Fibroblast of lung (primary cell): ENCODE measurements at regions not wholly inside any gene's neighbourhood (a gene's known extent, or its start where the extent isn't known, plus 50 kb on each side); places are given as distances from the start of the nearest gene placed in this dataset.

ENCODE experiments used
- DNase-seq, 2 donors: peaks; one replicate each; pipeline versions ENCODE4 v3.0.0 to v3.0.0-alpha.2; 2010; ENCODE audit warnings: low read depth in 2 of 2
- H2AFZ ChIP-seq: 2 replicates; pipeline ENCODE4 v1.5.1; 2012; ENCODE audit warnings: low read length, control low read depth, inconsistent platforms
- H3K27ac ChIP-seq: 2 replicates; pipeline ENCODE4 v1.5.1; 2011; ENCODE audit warnings: low read length, control low read depth; ENCODE audit not compliant: insufficient read depth
- H3K27me3 ChIP-seq: 2 replicates; pipeline ENCODE4 v1.5.1; 2011; ENCODE audit warnings: mild to moderate bottlenecking, low read length; ENCODE audit not compliant: control insufficient read depth, insufficient read depth
- H3K36me3 ChIP-seq: 2 replicates; pipeline ENCODE4 v1.5.1; 2011; ENCODE audit warnings: low read length; ENCODE audit not compliant: control insufficient read depth, insufficient read depth
- H3K4me1 ChIP-seq: 2 replicates; pipeline ENCODE4 v1.5.1; 2011; ENCODE audit warnings: low read length; ENCODE audit not compliant: control insufficient read depth, insufficient read depth; ENCODE audit errors: extremely low read depth
- H3K4me2 ChIP-seq: 2 replicates; pipeline ENCODE4 v1.5.1; 2011; ENCODE audit warnings: low read length, control low read depth; ENCODE audit not compliant: insufficient read depth; ENCODE audit errors: extremely low read depth
- H3K4me3 ChIP-seq, 4 experiments: fragments of 200-600 bp in 1 of 4; sonication (generic) in 1 of 4; replicated peaks in 1 of 4; 2 replicates each; pipeline ENCODE4 v1.5.1; 2011 to 2016; ENCODE audit warnings: low read length in 4 of 4, low read depth in 3 of 4, mild to moderate bottlenecking in 3 of 4, control low read depth in 2 of 4, inconsistent platforms in 1 of 4, mixed read lengths in 1 of 4; ENCODE audit not compliant: insufficient read depth in 1 of 4; ENCODE audit errors: control extremely low read depth in 1 of 4
- H3K79me2 ChIP-seq: 2 replicates; pipeline ENCODE4 v1.5.1; 2012; ENCODE audit warnings: mild to moderate bottlenecking, low read length, inconsistent platforms; ENCODE audit not compliant: control insufficient read depth, insufficient read depth
- H3K9ac ChIP-seq: 2 replicates; pipeline ENCODE4 v1.5.1; 2011; ENCODE audit warnings: mild to moderate bottlenecking, low read length, control low read depth; ENCODE audit not compliant: insufficient read depth
- H3K9me3 ChIP-seq: 2 replicates; pipeline ENCODE4 v1.5.1; 2012; ENCODE audit warnings: low read depth, low read length; ENCODE audit not compliant: control insufficient read depth, insufficient read depth
- H4K20me1 ChIP-seq: 2 replicates; pipeline ENCODE4 v1.5.1; 2011; ENCODE audit warnings: low read length; ENCODE audit not compliant: control insufficient read depth, insufficient read depth; ENCODE audit errors: extremely low read depth
- CTCF ChIP-seq, 2 donors: IDR thresholded peaks in 1 of 2; conservative IDR thresholded peaks in 1 of 2; 1 replicate in 1 of 2; 2 replicates in 1 of 2; pipeline ENCODE4 v1.5.1; 2011 to 2012; ENCODE audit warnings: low read length in 2 of 2, control low read depth in 1 of 2, inconsistent platforms in 1 of 2, low read depth in 1 of 2, mild to moderate bottlenecking in 1 of 2
- EZH2 ChIP-seq: IDR thresholded peaks from 2 replicates; pipeline ENCODE4 v1.5.1; 2012; ENCODE audit warnings: low read length, control low read depth, mild to moderate bottlenecking; ENCODE audit errors: missing control alignments

- no peaks in the 10 kb centered on the region for H3K36me3 ChIP-seq
- no peak overlapping the region for H3K4me3 ChIP-seq
- TF ChIP-seq CTCF (conservative IDR thresholded peaks at IDR 0.05 in 1 of 2, IDR thresholded peaks at IDR 0.05 in 1 of 2; ENCODE audit: low read depth in 1 of 2, low read length in 2 of 2) = no peak
- no peak for TF ChIP-seq EZH2
- H4K20me1 ChIP-seq = no peaks in the 10 kb centered on the region
- H2AFZ ChIP-seq = no peak overlapping the region
- H3K9ac ChIP-seq = no peak overlapping the region
- no peak overlapping the region for H3K27ac ChIP-seq
- no peak overlapping the region for H3K4me2 ChIP-seq
- no peaks in the 10 kb centered on the region for H3K79me2 ChIP-seq
- H3K4me1 ChIP-seq = no peaks in the 10 kb centered on the region
- H3K9me3 ChIP-seq = no peaks in the 10 kb centered on the region
- no peaks in the 10 kb centered on the region for H3K27me3 ChIP-seq
- peak in 1 of 2 donors; percentile 16 for DNase-seq
Observed at GRCh38 chr4:20532116-20532790, 168.0 kb upstream of the PACRGL start.

DNA sequence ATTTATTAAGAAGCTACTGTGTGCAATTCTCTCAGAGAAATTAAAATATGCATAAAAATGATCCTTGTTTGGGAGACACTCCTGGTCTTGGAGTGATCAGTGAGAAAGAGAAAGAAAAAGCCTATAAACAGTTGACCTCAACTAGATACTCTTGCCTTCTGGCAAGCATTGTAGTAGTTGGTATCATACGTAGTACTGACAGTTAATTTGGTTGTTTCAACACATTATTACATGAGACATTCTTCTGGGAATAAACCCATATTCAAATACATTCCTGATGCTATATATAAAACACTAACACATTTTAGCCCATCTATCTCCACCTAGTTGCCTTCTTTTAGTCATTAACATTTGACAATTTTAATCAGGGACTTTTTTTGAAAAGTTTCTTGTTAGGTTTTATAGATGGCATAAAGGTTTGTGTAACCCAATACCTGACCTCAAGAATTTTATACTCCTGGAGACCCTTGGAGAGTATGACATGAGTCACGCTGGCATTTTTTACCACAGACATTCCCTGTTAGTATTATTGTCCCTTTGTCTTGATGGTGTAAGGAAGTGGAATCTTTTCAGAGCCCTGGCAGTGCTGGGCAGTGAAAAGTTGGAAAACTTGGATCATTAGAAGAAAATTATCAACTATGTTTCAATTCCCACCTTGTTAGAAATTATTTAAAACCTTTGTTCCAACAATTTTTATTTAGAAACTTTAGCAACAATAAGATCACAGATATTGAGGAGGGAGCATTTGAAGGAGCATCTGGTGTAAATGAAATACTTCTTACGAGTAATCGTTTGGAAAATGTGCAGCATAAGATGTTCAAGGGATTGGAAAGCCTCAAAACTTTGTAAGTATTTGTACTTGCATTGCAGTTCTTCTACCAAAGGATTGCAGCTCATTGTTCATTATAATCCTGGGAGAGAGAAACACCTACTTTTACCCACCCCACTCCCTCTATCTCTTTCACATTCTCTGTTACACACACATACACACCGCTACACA lies 167.1 kb upstream of the PACRGL start:
- peak; percentile 63 to 74 for DNase-seq
- TF ChIP-seq EZH2 (no peak), CTCF (conservative IDR thresholded peaks at IDR 0.05 in 1 of 2, IDR thresholded peaks at IDR 0.05 in 1 of 2; ENCODE audit: low read depth in 1 of 2, low read length in 2 of 2) (no peak)
- no peak overlapping the region for H3K4me2 ChIP-seq
- no peaks in the 10 kb centered on the region for H4K20me1 ChIP-seq
- no peak overlapping the region for H2AFZ ChIP-seq
- no peaks in the 10 kb centered on the region for H3K9me3 ChIP-seq
- H3K79me2 ChIP-seq = no peaks in the 10 kb centered on the region
- H3K36me3 ChIP-seq = no peaks in the 10 kb centered on the region
- no peak overlapping the region for H3K4me3 ChIP-seq
- H3K27me3 ChIP-seq = no peaks in the 10 kb centered on the region
- H3K9ac ChIP-seq = no peak overlapping the region
- H3K27ac ChIP-seq = no peak overlapping the region
- no peaks in the 10 kb centered on the region for H3K4me1 ChIP-seq

GRCh38 chr4:20538905-20539304 lies 161.4 kb upstream of the PACRGL start:
- no peak for DNase-seq
- Histone ChIP-seq H3K27me3 (no peaks in the 10 kb centered on the region), H3K9ac (no peak overlapping the region), H3K9me3 (no peaks in the 10 kb centered on the region), H4K20me1 (no peaks in the 10 kb centered on the region), H2AFZ (no peak overlapping the region), H3K4me1 (peaks cover 2% of the 10 kb centered on the region), H3K36me3 (no peaks in the 10 kb centered on the region), H3K4me2 (no peak overlapping the region), H3K79me2 (no peaks in the 10 kb centered on the region), H3K4me3 (no peak overlapping the region), H3K27ac (no peak overlapping the region)
- no peak for TF ChIP-seq CTCF (conservative IDR thresholded peaks at IDR 0.05 in 1 of 2, IDR thresholded peaks at IDR 0.05 in 1 of 2; ENCODE audit: low read depth in 1 of 2, low read length in 2 of 2)
- TF ChIP-seq EZH2 = no peak
